ENCODE measurements at regions not wholly inside any gene's neighbourhood (a gene's known extent, or its start where the extent isn't known, plus 50 kb on each side); places are given as distances from the start of the nearest gene placed in this dataset.

DNA sequence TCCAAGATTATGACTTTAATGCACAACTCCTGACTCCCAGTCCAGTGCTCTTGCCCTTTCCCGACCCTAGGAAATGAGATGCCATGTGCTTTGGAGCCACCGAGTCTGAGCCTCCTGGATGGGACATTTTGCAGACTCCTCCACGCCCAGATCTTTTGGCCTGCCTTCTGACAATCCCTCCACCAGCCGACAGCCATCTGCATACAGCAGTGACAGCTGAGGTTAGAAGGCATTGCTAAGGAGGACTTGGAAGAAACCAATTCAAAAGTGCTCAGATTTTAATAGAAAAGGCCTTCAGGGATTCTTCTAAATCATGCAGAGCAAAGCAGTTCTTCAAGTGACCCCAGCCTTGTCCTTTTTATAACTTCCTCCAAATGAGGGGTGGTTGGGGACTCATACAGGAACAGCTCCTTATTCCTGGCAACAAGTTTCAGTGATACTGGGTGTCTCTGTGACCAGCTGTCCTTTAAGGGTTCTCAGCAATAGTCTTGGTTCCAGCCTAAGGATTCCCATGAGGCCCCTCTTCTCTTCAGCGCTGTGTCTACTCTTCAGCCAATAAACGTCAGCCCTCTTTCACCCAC is 369.3 kb downstream of the PBX1 start:
- H3K4me2 ChIP-seq (ENCODE audit: insufficient read depth, low read length) = no peak overlapping the region
- FAIRE-seq (no peak), DNase-seq (ENCODE audit: low read depth, low spot score) (no peak)
- H3K9me3 ChIP-seq (replicated peaks; ENCODE audit: control insufficient read depth, insufficient read depth, low read length) = no peaks in the 10 kb centered on the region
- no peaks in the 10 kb centered on the region for H3K79me2 ChIP-seq (ENCODE audit: control insufficient read depth, insufficient read depth, low read length)
- H3K36me3 ChIP-seq (ENCODE audit: control insufficient read depth in 2 of 2, extremely low read depth in 1 of 2, insufficient read depth in 2 of 2, low read length in 2 of 2) = no peaks in the 10 kb centered on the region
- H4K20me1 ChIP-seq (replicated peaks; ENCODE audit: control insufficient read depth, extremely low read depth, insufficient read depth, low read length) = no peaks in the 10 kb centered on the region
- H3K9ac ChIP-seq (replicated peaks; ENCODE audit: extremely low read depth, insufficient read depth, low read length) = no peak overlapping the region
- H2AFZ ChIP-seq (ENCODE audit: low read depth, low read length) = no peak overlapping the region
- dilution Hi-C loops (cut with MboI; ENCODE audit: extremely low pct_ligation_motif_present, low sequenced_read_pairs) (no loop called here), intact Hi-C loops (cut with micrococcal nuclease) (no loop called here)
- POLR2A ChIA-PET = no interaction called here
- H3K4me1 ChIP-seq (ENCODE audit: control insufficient read depth, extremely low read depth, insufficient read depth, low read length) = no peaks in the 10 kb centered on the region
- H3K27me3 ChIP-seq (ENCODE audit: control insufficient read depth in 2 of 2, insufficient read depth in 2 of 2, low read length in 2 of 2) = no peaks in the 10 kb centered on the region
- no peak overlapping the region for H3K27ac ChIP-seq (ENCODE audit: insufficient read depth, low read depth, low read length)
- CTCF ChIA-PET = no interaction called here
- BruUV-seq (replicated peaks) = no TSS peak
- no peaks in the 10 kb centered on the region for H3K9me1 ChIP-seq (replicated peaks; ENCODE audit: control insufficient read depth, extremely low read depth, insufficient read depth, low read length)
- TF ChIP-seq POLR2A (IDR thresholded peaks at IDR 0.05; ENCODE audit: low read depth, low read length) (no peak), FOS (IDR thresholded peaks at IDR 0.05; ENCODE audit: borderline replicate concordance, insufficient read depth, low read length) (no peak), POLR2AphosphoS5 (IDR thresholded peaks at IDR 0.05; ENCODE audit: insufficient read depth, low read depth, low read length) (no peak), GATA2 (IDR thresholded peaks at IDR 0.05; ENCODE audit: insufficient read depth, insufficient read length, low read depth, low read length) (no peak), MYC (IDR thresholded peaks at IDR 0.05; ENCODE audit: low read depth, low read length) (no peak), JUN (IDR thresholded peaks at IDR 0.05; ENCODE audit: borderline replicate concordance, insufficient read depth, insufficient read length, low read depth) (no peak), EZH2 (IDR thresholded peaks at IDR 0.05; ENCODE audit: borderline replicate concordance, low read depth, low read length, severe bottlenecking) (no peak)
- TF ChIP-seq, protein P1, sequence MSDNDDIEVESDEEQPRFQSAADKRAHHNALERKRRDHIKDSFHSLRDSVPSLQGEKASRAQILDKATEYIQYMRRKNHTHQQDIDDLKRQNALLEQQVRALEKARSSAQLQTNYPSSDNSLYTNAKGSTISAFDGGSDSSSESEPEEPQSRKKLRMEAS (IDR thresholded peaks at IDR 0.05; ENCODE audit: insufficient read depth, insufficient read length) = no peak
- TF ChIP-seq, protein P2, sequence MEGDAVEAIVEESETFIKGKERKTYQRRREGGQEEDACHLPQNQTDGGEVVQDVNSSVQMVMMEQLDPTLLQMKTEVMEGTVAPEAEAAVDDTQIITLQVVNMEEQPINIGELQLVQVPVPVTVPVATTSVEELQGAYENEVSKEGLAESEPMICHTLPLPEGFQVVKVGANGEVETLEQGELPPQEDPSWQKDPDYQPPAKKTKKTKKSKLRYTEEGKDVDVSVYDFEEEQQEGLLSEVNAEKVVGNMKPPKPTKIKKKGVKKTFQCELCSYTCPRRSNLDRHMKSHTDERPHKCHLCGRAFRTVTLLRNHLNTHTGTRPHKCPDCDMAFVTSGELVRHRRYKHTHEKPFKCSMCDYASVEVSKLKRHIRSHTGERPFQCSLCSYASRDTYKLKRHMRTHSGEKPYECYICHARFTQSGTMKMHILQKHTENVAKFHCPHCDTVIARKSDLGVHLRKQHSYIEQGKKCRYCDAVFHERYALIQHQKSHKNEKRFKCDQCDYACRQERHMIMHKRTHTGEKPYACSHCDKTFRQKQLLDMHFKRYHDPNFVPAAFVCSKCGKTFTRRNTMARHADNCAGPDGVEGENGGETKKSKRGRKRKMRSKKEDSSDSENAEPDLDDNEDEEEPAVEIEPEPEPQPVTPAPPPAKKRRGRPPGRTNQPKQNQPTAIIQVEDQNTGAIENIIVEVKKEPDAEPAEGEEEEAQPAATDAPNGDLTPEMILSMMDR (IDR thresholded peaks at IDR 0.05; ENCODE audit: extremely low read depth in 1 of 2, insufficient read depth in 1 of 2, low read depth in 1 of 2, low read length in 2 of 2) = no peak
- no peak overlapping the region for H3K4me3 ChIP-seq (replicated peaks in 1 of 3; ENCODE audit: insufficient read depth in 1 of 3, low read depth in 1 of 3, low read length in 3 of 3)

Measured in endothelial cell of umbilical vein (primary cell).